HepG2 (cell line): ENCODE measurements at regions not wholly inside any gene's neighbourhood (a gene's known extent, or its start where the extent isn't known, plus 50 kb on each side); places are given as distances from the start of the nearest gene placed in this dataset.

ENCODE experiments used
- ATAC-seq: fragments of 200-7000 bp; cut with Tn5 transposase; 3 replicates; pipeline ENCODE4 v1.9.1; 2020; ENCODE audit warnings: mild to moderate bottlenecking, moderate library complexity
- BruUV-seq: library from RNA; stranded (reverse); fragments of 400-500 nt; replicated peaks from 2 replicates; lab custom pipeline; 2021; lab: Mats Ljungman, UMichigan
- CTCF ChIA-PET: fragments of 300-600 bp; formaldehyde crosslinking; extraction: SDS; loops from one replicate; lab custom pipeline; 2021; ENCODE audit warnings: low total read pairs, inconsistent platforms, low intra/inter-chr PET ratio; lab: Yijun Ruan, JAX
- POLR2A ChIA-PET: fragments of 350-600 bp; sonication (Branson Sonifier 250); formaldehyde crosslinking; loops from one replicate; lab custom pipeline; 2020; ENCODE audit warnings: antibody characterized with exemption, inconsistent platforms; lab: Yijun Ruan, JAX
- DNase-seq: peaks from one replicate; pipeline ENCODE4 v3.0.0-alpha.2; 2015; ENCODE audit warnings: low spot score
- FAIRE-seq: peaks from 3 replicates; lab custom pipeline; 2011; peaks lifted over from hg19 to GRCh38; lab: Jason Lieb, UNC
- H2AFZ ChIP-seq: one replicate; pipeline ENCODE4 v1.6.1; 2011; ENCODE audit warnings: low read length, inconsistent platforms
- H3K27ac ChIP-seq: fragments of 300-600 bp; 3 replicates; pipeline ENCODE4 v1.8.0; 2011; ENCODE audit warnings: mixed run types, mild to moderate bottlenecking, mixed read lengths, low read length, inconsistent platforms; ENCODE audit not compliant: insufficient read depth; ENCODE audit errors: extremely low read length
- H3K27me3 ChIP-seq, 2 experiments: fragments of 200-600 bp in 1 of 2; 2 replicates in 1 of 2; 3 replicates in 1 of 2; pipeline versions ENCODE4 v1.6.0 to v1.8.0; 2011; ENCODE audit warnings: low read length in 2 of 2, mild to moderate bottlenecking in 2 of 2, moderate library complexity in 2 of 2, inconsistent platforms in 1 of 2; ENCODE audit not compliant: insufficient read depth in 2 of 2, control insufficient read depth in 1 of 2
- H3K36me3 ChIP-seq, 2 experiments: fragments of 200-600 bp in 1 of 2; replicated peaks in 1 of 2; 2 replicates in 1 of 2; 3 replicates in 1 of 2; pipeline versions ENCODE4 v1.5.1 to v1.8.0; 2011; ENCODE audit warnings: low read length in 2 of 2, inconsistent platforms in 1 of 2; ENCODE audit not compliant: insufficient read depth in 2 of 2, control insufficient read depth in 1 of 2
- H3K4me1 ChIP-seq: 2 replicates; pipeline ENCODE4 v1.5.1; 2012; ENCODE audit warnings: low read length, inconsistent platforms; ENCODE audit not compliant: insufficient read depth
- H3K4me2 ChIP-seq: 2 replicates; pipeline ENCODE4 v1.6.0; 2011; ENCODE audit warnings: low read depth, low read length, inconsistent platforms
- H3K4me3 ChIP-seq, 3 experiments: fragments of 200-600 bp in 1 of 3; sonication (generic), shearing (Covaris generic) in 1 of 3; replicated peaks in 1 of 3; 2 replicates each; pipeline ENCODE4 v1.5.1; 2011 to 2016; ENCODE audit warnings: low read length in 3 of 3, inconsistent platforms in 2 of 3, low read depth in 2 of 3, mild to moderate bottlenecking in 2 of 3, control low read depth in 1 of 3, mixed read lengths in 1 of 3; ENCODE audit not compliant: insufficient read depth in 1 of 3
- H3K79me2 ChIP-seq: one replicate; pipeline ENCODE4 v1.6.1; 2011; ENCODE audit warnings: low read length, inconsistent platforms; ENCODE audit not compliant: insufficient read depth
- H3K9ac ChIP-seq: 2 replicates; pipeline ENCODE4 v1.6.0; 2011; ENCODE audit warnings: mild to moderate bottlenecking, low read depth, low read length, inconsistent platforms; ENCODE audit not compliant: insufficient read depth
- H3K9me3 ChIP-seq: 2 replicates; pipeline ENCODE4 v1.5.1; 2012; ENCODE audit warnings: mild to moderate bottlenecking, low read length
- H4K20me1 ChIP-seq: 2 replicates; pipeline ENCODE4 v1.6.0; 2011; ENCODE audit warnings: inconsistent platforms, mild to moderate bottlenecking, low read length, moderate library complexity; ENCODE audit not compliant: insufficient read depth
- CREM ChIP-seq, 2 experiments: sonication (generic) in 1 of 2; formaldehyde crosslinking in 1 of 2; IDR thresholded peaks; 2 replicates each; pipeline versions ENCODE4 v1.4.0 to v1.6.1; 2016 to 2020; ENCODE audit warnings: antibody characterized with exemption in 1 of 2, mild to moderate bottlenecking in 1 of 2, missing genetic modification reagents in 1 of 2
- HNF4G ChIP-seq, 2 experiments: sonication (generic) in 1 of 2; formaldehyde crosslinking in 1 of 2; IDR thresholded peaks; 2 replicates each; pipeline versions ENCODE4 v1.4.0 to v1.6.1; 2011 to 2020; ENCODE audit warnings: borderline replicate concordance in 2 of 2, low read depth in 2 of 2, mild to moderate bottlenecking in 2 of 2, low read length in 1 of 2, missing genetic modification reagents in 1 of 2, moderate library complexity in 1 of 2
- KMT2A ChIP-seq: sonication (generic); formaldehyde crosslinking; IDR thresholded peaks from 2 replicates; pipeline ENCODE4 v1.4.0; 2020; ENCODE audit warnings: missing genetic modification reagents
- MAFF ChIP-seq: IDR thresholded peaks from 2 replicates; pipeline ENCODE4 v1.6.1; 2011; ENCODE audit warnings: low read depth, low read length, improper control_type of control experiment
- MAFK ChIP-seq, 2 experiments: IDR thresholded peaks in 1 of 2; conservative IDR thresholded peaks in 1 of 2; 2 replicates each; pipeline ENCODE4 v1.6.1; 2011; ENCODE audit warnings: improper control_type of control experiment in 2 of 2, low read length in 2 of 2
- NR0B2 ChIP-seq: sonication (generic); formaldehyde crosslinking; IDR thresholded peaks from 2 replicates; pipeline ENCODE4 v1.4.0; 2020; ENCODE audit warnings: mild to moderate bottlenecking, missing genetic modification reagents
- ZBTB21 ChIP-seq: sonication (generic); formaldehyde crosslinking; IDR thresholded peaks from 2 replicates; pipeline ENCODE4 v1.4.0; 2020; ENCODE audit warnings: missing genetic modification reagents
- ZBTB39 ChIP-seq: sonication (generic); formaldehyde crosslinking; IDR thresholded peaks from 2 replicates; pipeline ENCODE4 v1.5.0; 2020; ENCODE audit warnings: missing genetic modification reagents
- ZFP36 ChIP-seq: fragments of 150-350 bp; IDR thresholded peaks from 2 replicates; pipeline ENCODE4 v1.6.1; 2018; ENCODE audit warnings: borderline replicate concordance, low read length, low read depth; ENCODE audit not compliant: partially characterized antibody
- ZNF12 ChIP-seq: sonication (generic); formaldehyde crosslinking; IDR thresholded peaks from 2 replicates; pipeline ENCODE4 v1.5.0; 2020; ENCODE audit warnings: missing genetic modification reagents
- ZNF225 ChIP-seq: sonication (generic); formaldehyde crosslinking; IDR thresholded peaks from 2 replicates; pipeline ENCODE4 v1.4.0; 2020; ENCODE audit warnings: mild to moderate bottlenecking, missing genetic modification reagents
- ZNF264 ChIP-seq: sonication (generic); formaldehyde crosslinking; IDR thresholded peaks from 2 replicates; pipeline ENCODE4 v1.4.0; 2020; ENCODE audit warnings: missing genetic modification reagents
- ZNF292 ChIP-seq: sonication (generic); formaldehyde crosslinking; IDR thresholded peaks from 2 replicates; pipeline ENCODE4 v1.8.1; 2022; ENCODE audit warnings: mild to moderate bottlenecking, low read depth, missing genetic modification reagents, borderline replicate concordance
- ZNF639 ChIP-seq: conservative IDR thresholded peaks from 2 replicates; pipeline ENCODE4 v1.6.1; 2018; ENCODE audit warnings: missing genetic modification reagents
- WGBS: methylation state at CpG from one replicate; pipeline ENCODE4 v1.1.6; 2017; ENCODE audit warnings: low lambda C conversion rate; 5-methylcytosine and 5-hydroxymethylcytosine counted together
- in situ Hi-C: cut with HindIII; loops from 2 replicates; pipeline ENCODE4 v1.10.0; 2017; ENCODE audit warnings: low pct_unique_long_range_greater_than_20kb; ENCODE audit not compliant: extremely low pct_ligation_motif_present
- intact Hi-C: fragments of 100-400 bp; cut with micrococcal nuclease; formaldehyde crosslinking; loops from one replicate; pipeline ENCODE4 v1.10.0; 2022; ENCODE audit not compliant: unreplicated experiment

- POLR2A ChIA-PET = no interaction called here
- H3K79me2 ChIP-seq = no peaks in the 10 kb centered on the region
- intact Hi-C loops = no loop called here
- no peak overlapping the region for H3K4me3 ChIP-seq
- CTCF ChIA-PET = no interaction called here
- in situ Hi-C loops = no loop called here
- H4K20me1 ChIP-seq = no peaks in the 10 kb centered on the region
- no peak overlapping the region for H3K9ac ChIP-seq
- no TSS peak for BruUV-seq
- DNase-seq (no peak), ATAC-seq (no peak), FAIRE-seq (no peak)
- no peak overlapping the region for H3K4me2 ChIP-seq
- no peak overlapping the region for H2AFZ ChIP-seq
- 17% methylated on average over 14 of the region's 14 CpGs for WGBS
- H3K27me3 ChIP-seq = no peaks in the 10 kb centered on the region; a peak in 2 of 5 replicates
- TF ChIP-seq CREM (IDR thresholded peaks at IDR 0.05) (no peak), CREM (CRISPR knock-in tag; IDR thresholded peaks at IDR 0.05) (no peak), HNF4G (IDR thresholded peaks at IDR 0.05; ENCODE audit: borderline replicate concordance, low read depth, low read length) (no peak), HNF4G (CRISPR knock-in tag; IDR thresholded peaks at IDR 0.05; ENCODE audit: borderline replicate concordance, low read depth) (no peak), MAFK (conservative IDR thresholded peaks at IDR 0.05 in 1 of 2, IDR thresholded peaks at IDR 0.05 in 1 of 2; ENCODE audit: low read length in 2 of 2) (peak; percentile 74 to 76), MAFF (peak; percentile 53)
- H3K36me3 ChIP-seq = no peaks in the 10 kb centered on the region
- no peak overlapping the region for H3K27ac ChIP-seq
- H3K4me1 ChIP-seq = no peaks in the 10 kb centered on the region
- peaks cover 7% of the 10 kb centered on the region for H3K9me3 ChIP-seq
Observed at GRCh38 chr5:2432076-2432920, 319.2 kb downstream of the IRX2 start.

GRCh38 chr5:2430606-2431005, 320.9 kb downstream of the IRX2 start:
- Histone ChIP-seq H3K36me3 (no peaks in the 10 kb centered on the region), H2AFZ (no peak overlapping the region), H3K27ac (no peak overlapping the region), H3K27me3 (no peaks in the 10 kb centered on the region; a peak in 2 of 5 replicates), H3K4me1 (no peaks in the 10 kb centered on the region), H3K4me2 (no peak overlapping the region), H4K20me1 (no peaks in the 10 kb centered on the region), H3K4me3 (no peak overlapping the region), H3K79me2 (no peaks in the 10 kb centered on the region), H3K9me3 (peaks cover 7% of the 10 kb centered on the region), H3K9ac (no peak overlapping the region)
- no peak for FAIRE-seq
- ATAC-seq = no peak
- in situ Hi-C loops (no loop called here), intact Hi-C loops (no loop called here)
- no TSS peak for BruUV-seq
- DNase-seq = no peak
- ChIA-PET CTCF (no interaction called here), POLR2A (no interaction called here)
- 19% methylated on average over 5 of the region's 5 CpGs for WGBS
- TF ChIP-seq ZNF292 (CRISPR knock-in tag) = no peak
- no peak for TF ChIP-seq KMT2A (CRISPR knock-in tag)
- TF ChIP-seq NR0B2 = no peak
- TF ChIP-seq ZNF12 (CRISPR knock-in tag) = no peak
- TF ChIP-seq ZBTB21 = no peak
- TF ChIP-seq ZNF639 (CRISPR knock-in tag) = no peak
- no peak for TF ChIP-seq ZBTB39 (CRISPR knock-in tag)
- no peak for TF ChIP-seq ZNF225 (CRISPR knock-in tag)
- no peak for TF ChIP-seq ZFP36
- TF ChIP-seq ZNF264 = no peak
